Astrocyte of the spinal cord (primary cell): ENCODE measurements at regions not wholly inside any gene's neighbourhood (a gene's known extent, or its start where the extent isn't known, plus 50 kb on each side); places are given as distances from the start of the nearest gene placed in this dataset.

Source experiments
- DNase-seq: peaks from one replicate; pipeline ENCODE4 v3.0.0; 2011; ENCODE audit warnings: low read depth, low spot score
- H3K4me3 ChIP-seq: 2 replicates; pipeline ENCODE4 v1.5.1; 2011; ENCODE audit warnings: low read depth, mild to moderate bottlenecking, low read length, moderate library complexity
- in situ Hi-C: cut with HindIII; loops from 2 replicates; pipeline ENCODE4 v1.10.0; 2017; ENCODE audit warnings: low sequenced_read_pairs
- TF ChIP-seq, protein P1 (sequence below): IDR thresholded peaks from 2 replicates; pipeline ENCODE4 v1.5.1; 2012; ENCODE audit warnings: low read depth, mild to moderate bottlenecking, low read length, inconsistent platforms

- peak; percentile 5 for DNase-seq
- no peak overlapping the region for H3K4me3 ChIP-seq
- in situ Hi-C loops = no loop called here
- TF ChIP-seq, protein P1, sequence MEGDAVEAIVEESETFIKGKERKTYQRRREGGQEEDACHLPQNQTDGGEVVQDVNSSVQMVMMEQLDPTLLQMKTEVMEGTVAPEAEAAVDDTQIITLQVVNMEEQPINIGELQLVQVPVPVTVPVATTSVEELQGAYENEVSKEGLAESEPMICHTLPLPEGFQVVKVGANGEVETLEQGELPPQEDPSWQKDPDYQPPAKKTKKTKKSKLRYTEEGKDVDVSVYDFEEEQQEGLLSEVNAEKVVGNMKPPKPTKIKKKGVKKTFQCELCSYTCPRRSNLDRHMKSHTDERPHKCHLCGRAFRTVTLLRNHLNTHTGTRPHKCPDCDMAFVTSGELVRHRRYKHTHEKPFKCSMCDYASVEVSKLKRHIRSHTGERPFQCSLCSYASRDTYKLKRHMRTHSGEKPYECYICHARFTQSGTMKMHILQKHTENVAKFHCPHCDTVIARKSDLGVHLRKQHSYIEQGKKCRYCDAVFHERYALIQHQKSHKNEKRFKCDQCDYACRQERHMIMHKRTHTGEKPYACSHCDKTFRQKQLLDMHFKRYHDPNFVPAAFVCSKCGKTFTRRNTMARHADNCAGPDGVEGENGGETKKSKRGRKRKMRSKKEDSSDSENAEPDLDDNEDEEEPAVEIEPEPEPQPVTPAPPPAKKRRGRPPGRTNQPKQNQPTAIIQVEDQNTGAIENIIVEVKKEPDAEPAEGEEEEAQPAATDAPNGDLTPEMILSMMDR = no peak
These were observed 148.3 kb upstream of the NPHP3 start for GRCh38 chr3:132870541-132870940.

DNA sequence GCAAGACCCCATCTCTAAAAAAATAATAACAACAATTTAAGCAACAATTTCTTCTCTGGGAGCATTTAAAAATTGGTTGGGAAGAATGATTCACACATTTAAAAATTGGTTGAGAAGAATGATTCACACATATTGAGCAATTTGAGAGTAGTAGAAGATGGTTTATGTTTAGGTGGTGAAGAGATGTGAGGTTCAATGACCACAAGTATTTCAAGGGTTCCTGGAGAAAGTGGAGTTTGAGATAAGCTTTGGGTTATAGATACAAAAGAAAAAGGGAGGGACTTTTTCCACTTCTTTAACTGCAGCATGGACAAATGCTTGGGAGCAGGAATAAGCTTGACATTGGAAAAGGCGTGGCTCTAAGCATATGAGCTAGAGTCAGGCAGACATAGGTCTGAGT lies 145.7 kb upstream of the NPHP3 start:
- H3K4me3 ChIP-seq = no peak overlapping the region
- in situ Hi-C loops = no loop called here
- TF ChIP-seq, protein P1 = no peak
- peak; percentile 34 for DNase-seq

DNA sequence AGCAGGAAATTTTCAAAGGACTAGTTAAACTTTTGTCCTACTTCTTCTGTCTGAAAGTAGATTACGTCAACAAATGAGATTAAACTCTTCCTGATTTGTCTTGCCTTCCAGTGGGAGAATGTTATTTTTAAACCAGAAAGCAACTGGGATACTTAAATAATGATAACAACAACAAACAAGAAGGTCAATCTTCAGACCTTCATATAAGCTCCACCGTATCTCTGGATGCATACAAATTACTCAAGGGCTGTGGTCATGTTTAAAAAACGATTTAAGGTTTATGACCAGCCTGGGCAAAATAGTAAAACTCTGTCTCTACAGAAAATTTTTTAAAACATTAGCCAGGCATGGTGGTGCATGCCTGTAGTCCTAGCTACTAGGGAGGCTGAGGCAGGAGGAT lies 145.3 kb upstream of the NPHP3 start:
- DNase-seq = no peak
- in situ Hi-C loops = no loop called here
- no peak overlapping the region for H3K4me3 ChIP-seq
- TF ChIP-seq, protein P1 = no peak

GRCh38 chr3:132857317-132857716 lies 135.1 kb upstream of the NPHP3 start:
- TF ChIP-seq, protein P1 = no peak
- H3K4me3 ChIP-seq = no peak overlapping the region
- no peak for DNase-seq
- in situ Hi-C loops = no loop called here

- TF ChIP-seq, protein P1 = no peak
- no peak overlapping the region for H3K4me3 ChIP-seq
- no peak for DNase-seq
- in situ Hi-C loops = no loop called here
These were observed 132.8 kb upstream of the NPHP3 start for GRCh38 chr3:132854856-132855535.

- in situ Hi-C loops = no loop called here
- TF ChIP-seq, protein P1 = no peak
- H3K4me3 ChIP-seq = no peak overlapping the region
- no peak for DNase-seq
These were observed 125.8 kb upstream of the NPHP3 start for GRCh38 chr3:132847849-132848625.
